ENCODE measurements at regions not wholly inside any gene's neighbourhood (a gene's known extent, or its start where the extent isn't known, plus 50 kb on each side); places are given as distances from the start of the nearest gene placed in this dataset.

DNA sequence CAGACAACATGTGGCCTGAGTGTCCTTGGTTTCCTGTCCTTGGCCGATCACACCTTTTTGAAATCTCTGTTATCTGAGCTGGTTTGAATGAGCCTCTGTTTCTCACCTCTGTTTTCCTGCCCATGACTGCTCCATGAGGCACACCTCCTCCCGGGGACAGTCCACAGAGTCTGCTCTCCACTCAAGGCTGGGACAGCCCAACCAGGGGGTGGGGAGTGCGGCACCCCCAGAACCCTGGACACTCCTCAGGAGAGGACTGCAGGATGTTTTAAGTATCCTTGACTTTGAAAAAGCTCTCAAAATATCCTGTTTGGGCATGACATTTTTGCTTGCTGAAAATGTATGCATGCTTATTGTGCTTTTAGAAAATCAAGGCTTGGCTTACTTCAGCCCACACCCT is 333.0 kb upstream of the N4BP1 start (continued):
- TF ChIP-seq FOXA1 (IDR thresholded peaks at IDR 0.05) (no peak), RAD21 (IDR thresholded peaks at IDR 0.05) (no peak), GABPA (IDR thresholded peaks at IDR 0.05 in 1 of 2, conservative IDR thresholded peaks at IDR 0.05 in 1 of 2) (no peak)
- TF ChIP-seq, protein P1, sequence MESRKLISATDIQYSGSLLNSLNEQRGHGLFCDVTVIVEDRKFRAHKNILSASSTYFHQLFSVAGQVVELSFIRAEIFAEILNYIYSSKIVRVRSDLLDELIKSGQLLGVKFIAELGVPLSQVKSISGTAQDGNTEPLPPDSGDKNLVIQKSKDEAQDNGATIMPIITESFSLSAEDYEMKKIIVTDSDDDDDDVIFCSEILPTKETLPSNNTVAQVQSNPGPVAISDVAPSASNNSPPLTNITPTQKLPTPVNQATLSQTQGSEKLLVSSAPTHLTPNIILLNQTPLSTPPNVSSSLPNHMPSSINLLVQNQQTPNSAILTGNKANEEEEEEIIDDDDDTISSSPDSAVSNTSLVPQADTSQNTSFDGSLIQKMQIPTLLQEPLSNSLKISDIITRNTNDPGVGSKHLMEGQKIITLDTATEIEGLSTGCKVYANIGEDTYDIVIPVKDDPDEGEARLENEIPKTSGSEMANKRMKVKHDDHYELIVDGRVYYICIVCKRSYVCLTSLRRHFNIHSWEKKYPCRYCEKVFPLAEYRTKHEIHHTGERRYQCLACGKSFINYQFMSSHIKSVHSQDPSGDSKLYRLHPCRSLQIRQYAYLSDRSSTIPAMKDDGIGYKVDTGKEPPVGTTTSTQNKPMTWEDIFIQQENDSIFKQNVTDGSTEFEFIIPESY (IDR thresholded peaks at IDR 0.05), result no peak

GRCh38 chr16:48936811-48937210 is 326.8 kb upstream of the N4BP1 start:
- Histone ChIP-seq H3K9me3 (ENCODE audit: control insufficient read depth in 4 of 4, low read length in 3 of 4) (no peaks in the 10 kb centered on the region), H3K27ac (ENCODE audit: low read depth in 1 of 2, low read length in 2 of 2) (no peak overlapping the region), H3K36me3 (ENCODE audit: control insufficient read depth in 4 of 4, insufficient read depth in 3 of 4, low read depth in 1 of 4, low read length in 3 of 4) (no peaks in the 10 kb centered on the region), H3K4me3 (ENCODE audit: low read depth in 1 of 3, low read length in 3 of 3) (no peak overlapping the region), H3K9ac (ENCODE audit: low read depth in 1 of 2, low read length in 2 of 2) (no peak overlapping the region), H3K4me1 (ENCODE audit: control insufficient read depth in 4 of 4, insufficient read depth in 4 of 4, low read length in 3 of 4) (no peaks in the 10 kb centered on the region), H3K27me3 (ENCODE audit: control insufficient read depth in 4 of 4, insufficient read depth in 4 of 4, low read length in 3 of 4) (no peaks in the 10 kb centered on the region)
- TF ChIP-seq FOXA1 (IDR thresholded peaks at IDR 0.05), result no peak
- TF ChIP-seq, protein P2, sequence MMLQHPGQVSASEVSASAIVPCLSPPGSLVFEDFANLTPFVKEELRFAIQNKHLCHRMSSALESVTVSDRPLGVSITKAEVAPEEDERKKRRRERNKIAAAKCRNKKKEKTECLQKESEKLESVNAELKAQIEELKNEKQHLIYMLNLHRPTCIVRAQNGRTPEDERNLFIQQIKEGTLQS (IDR thresholded peaks at IDR 0.05), result no peak
- TF ChIP-seq JUND (IDR thresholded peaks at IDR 0.05), result no peak
- TF ChIP-seq SP1 (IDR thresholded peaks at IDR 0.05), result no peak
- TF ChIP-seq, protein P3, sequence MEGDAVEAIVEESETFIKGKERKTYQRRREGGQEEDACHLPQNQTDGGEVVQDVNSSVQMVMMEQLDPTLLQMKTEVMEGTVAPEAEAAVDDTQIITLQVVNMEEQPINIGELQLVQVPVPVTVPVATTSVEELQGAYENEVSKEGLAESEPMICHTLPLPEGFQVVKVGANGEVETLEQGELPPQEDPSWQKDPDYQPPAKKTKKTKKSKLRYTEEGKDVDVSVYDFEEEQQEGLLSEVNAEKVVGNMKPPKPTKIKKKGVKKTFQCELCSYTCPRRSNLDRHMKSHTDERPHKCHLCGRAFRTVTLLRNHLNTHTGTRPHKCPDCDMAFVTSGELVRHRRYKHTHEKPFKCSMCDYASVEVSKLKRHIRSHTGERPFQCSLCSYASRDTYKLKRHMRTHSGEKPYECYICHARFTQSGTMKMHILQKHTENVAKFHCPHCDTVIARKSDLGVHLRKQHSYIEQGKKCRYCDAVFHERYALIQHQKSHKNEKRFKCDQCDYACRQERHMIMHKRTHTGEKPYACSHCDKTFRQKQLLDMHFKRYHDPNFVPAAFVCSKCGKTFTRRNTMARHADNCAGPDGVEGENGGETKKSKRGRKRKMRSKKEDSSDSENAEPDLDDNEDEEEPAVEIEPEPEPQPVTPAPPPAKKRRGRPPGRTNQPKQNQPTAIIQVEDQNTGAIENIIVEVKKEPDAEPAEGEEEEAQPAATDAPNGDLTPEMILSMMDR (IDR thresholded peaks at IDR 0.05; ENCODE audit: low read depth, low read length, missing input control), result no peak
- no peak for TF ChIP-seq EGR1 (IDR thresholded peaks at IDR 0.05; ENCODE audit: low read depth in 2 of 2)
- TF ChIP-seq GABPA (IDR thresholded peaks at IDR 0.05 in 1 of 2, conservative IDR thresholded peaks at IDR 0.05 in 1 of 2), result no peak
- no peak for TF ChIP-seq HNF4A (conservative IDR thresholded peaks at IDR 0.05)
- TF ChIP-seq YY1 (IDR thresholded peaks at IDR 0.05), result no peak
- DNase-seq (ENCODE audit: low spot score), result no peak
- 79% methylated on average over 5 of the region's 5 CpGs for WGBS

- Histone ChIP-seq H3K36me3 (ENCODE audit: control insufficient read depth in 4 of 4, insufficient read depth in 3 of 4, low read depth in 1 of 4, low read length in 3 of 4) (no peaks in the 10 kb centered on the region), H3K9ac (ENCODE audit: low read depth in 1 of 2, low read length in 2 of 2) (no peak overlapping the region), H3K4me1 (ENCODE audit: control insufficient read depth in 4 of 4, insufficient read depth in 4 of 4, low read length in 3 of 4) (no peaks in the 10 kb centered on the region), H3K4me3 (ENCODE audit: low read depth in 1 of 3, low read length in 3 of 3) (no peak overlapping the region), H3K27ac (ENCODE audit: low read depth in 1 of 2, low read length in 2 of 2) (no peak overlapping the region), H3K9me3 (ENCODE audit: control insufficient read depth in 4 of 4, low read length in 3 of 4) (no peaks in the 10 kb centered on the region), H3K27me3 (ENCODE audit: control insufficient read depth in 4 of 4, insufficient read depth in 4 of 4, low read length in 3 of 4) (no peaks in the 10 kb centered on the region)
- DNase-seq (ENCODE audit: low spot score), result no peak
- WGBS, result 72% methylated on average over 9 of the region's 9 CpGs
- TF ChIP-seq EGR1 (IDR thresholded peaks at IDR 0.05; ENCODE audit: low read depth in 2 of 2) (no peak), NR2F2 (IDR thresholded peaks at IDR 0.05) (no peak), TAF1 (conservative IDR thresholded peaks at IDR 0.05) (no peak), RAD21 (IDR thresholded peaks at IDR 0.05) (no peak), HNF4G (IDR thresholded peaks at IDR 0.05) (no peak), SP1 (IDR thresholded peaks at IDR 0.05) (no peak), MAX (IDR thresholded peaks at IDR 0.05) (no peak), RXRA (IDR thresholded peaks at IDR 0.05) (no peak), JUND (IDR thresholded peaks at IDR 0.05) (no peak), YY1 (IDR thresholded peaks at IDR 0.05) (no peak), GABPA (IDR thresholded peaks at IDR 0.05 in 1 of 2, conservative IDR thresholded peaks at IDR 0.05 in 1 of 2) (no peak)
- TF ChIP-seq, protein P1 (IDR thresholded peaks at IDR 0.05), result no peak
- TF ChIP-seq, protein P4, sequence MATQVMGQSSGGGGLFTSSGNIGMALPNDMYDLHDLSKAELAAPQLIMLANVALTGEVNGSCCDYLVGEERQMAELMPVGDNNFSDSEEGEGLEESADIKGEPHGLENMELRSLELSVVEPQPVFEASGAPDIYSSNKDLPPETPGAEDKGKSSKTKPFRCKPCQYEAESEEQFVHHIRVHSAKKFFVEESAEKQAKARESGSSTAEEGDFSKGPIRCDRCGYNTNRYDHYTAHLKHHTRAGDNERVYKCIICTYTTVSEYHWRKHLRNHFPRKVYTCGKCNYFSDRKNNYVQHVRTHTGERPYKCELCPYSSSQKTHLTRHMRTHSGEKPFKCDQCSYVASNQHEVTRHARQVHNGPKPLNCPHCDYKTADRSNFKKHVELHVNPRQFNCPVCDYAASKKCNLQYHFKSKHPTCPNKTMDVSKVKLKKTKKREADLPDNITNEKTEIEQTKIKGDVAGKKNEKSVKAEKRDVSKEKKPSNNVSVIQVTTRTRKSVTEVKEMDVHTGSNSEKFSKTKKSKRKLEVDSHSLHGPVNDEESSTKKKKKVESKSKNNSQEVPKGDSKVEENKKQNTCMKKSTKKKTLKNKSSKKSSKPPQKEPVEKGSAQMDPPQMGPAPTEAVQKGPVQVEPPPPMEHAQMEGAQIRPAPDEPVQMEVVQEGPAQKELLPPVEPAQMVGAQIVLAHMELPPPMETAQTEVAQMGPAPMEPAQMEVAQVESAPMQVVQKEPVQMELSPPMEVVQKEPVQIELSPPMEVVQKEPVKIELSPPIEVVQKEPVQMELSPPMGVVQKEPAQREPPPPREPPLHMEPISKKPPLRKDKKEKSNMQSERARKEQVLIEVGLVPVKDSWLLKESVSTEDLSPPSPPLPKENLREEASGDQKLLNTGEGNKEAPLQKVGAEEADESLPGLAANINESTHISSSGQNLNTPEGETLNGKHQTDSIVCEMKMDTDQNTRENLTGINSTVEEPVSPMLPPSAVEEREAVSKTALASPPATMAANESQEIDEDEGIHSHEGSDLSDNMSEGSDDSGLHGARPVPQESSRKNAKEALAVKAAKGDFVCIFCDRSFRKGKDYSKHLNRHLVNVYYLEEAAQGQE (IDR thresholded peaks at IDR 0.05), result no peak
- TF ChIP-seq, protein P2 (IDR thresholded peaks at IDR 0.05), result no peak
Measured at GRCh38 chr16:48932216-48932855, 322.4 kb upstream of the N4BP1 start.
